ENCODE measurements at regions not wholly inside any gene's neighbourhood (a gene's known extent, or its start where the extent isn't known, plus 50 kb on each side); places are given as distances from the start of the nearest gene placed in this dataset.

DNA sequence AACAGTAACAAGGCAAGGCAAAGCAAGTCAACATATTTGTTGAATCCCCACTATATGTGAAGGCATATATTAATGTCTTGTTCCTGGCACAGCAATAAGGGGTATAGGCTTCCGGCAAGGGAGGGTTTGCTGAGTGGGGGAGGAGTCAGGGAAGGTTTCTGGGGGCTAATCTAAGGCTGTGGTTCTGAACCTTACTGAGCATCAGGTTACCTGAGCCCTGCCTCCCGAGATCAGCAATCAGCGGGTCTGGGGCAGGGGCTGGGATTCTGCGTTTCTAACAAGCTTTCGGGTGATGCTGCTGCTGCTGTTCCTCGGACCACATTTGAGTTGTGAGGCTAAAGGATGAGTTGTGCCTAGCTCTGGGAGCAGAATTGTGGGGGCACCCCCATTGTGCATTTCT lies 401.7 kb upstream of the SPRED2 start:
- Histone ChIP-seq H3K4ac (ENCODE audit: low read depth, low read length) (no peak overlapping the region), H2AFZ (replicated peaks; ENCODE audit: low read length, poor library complexity) (no peak overlapping the region), H2AK5ac (ENCODE audit: low read depth, low read length) (no peak overlapping the region), H3K14ac (replicated peaks; ENCODE audit: low read depth, low read length) (no peak overlapping the region), H4K91ac (ENCODE audit: insufficient read depth, low read depth, low read length) (no peak overlapping the region), H2BK15ac (ENCODE audit: low read depth, low read length) (no peak overlapping the region), H4K20me1 (ENCODE audit: insufficient read depth, low read length) (no peaks in the 10 kb centered on the region), H3K9me3 (ENCODE audit: control insufficient read depth, insufficient read depth, low read length) (no peaks in the 10 kb centered on the region), H3K56ac (ENCODE audit: extremely low read depth, insufficient read depth, low read length) (no peak overlapping the region), H4K5ac (ENCODE audit: low read depth, low read length) (no peak overlapping the region), H2BK5ac (ENCODE audit: low read depth, low read length, poor library complexity, severe bottlenecking) (no peak overlapping the region), H3K4me1 (ENCODE audit: control insufficient read depth, insufficient read depth, low read length) (no peaks in the 10 kb centered on the region), H3K27ac (ENCODE audit: insufficient read depth, low read length) (no peak overlapping the region), H3K23ac (ENCODE audit: low read depth, low read length) (no peak overlapping the region), H2BK120ac (ENCODE audit: low read depth, low read length) (no peak overlapping the region), H2AK9ac (replicated peaks; ENCODE audit: low read depth, low read length, poor library complexity) (no peak overlapping the region), H3K4me3 (ENCODE audit: insufficient read depth, low read depth, low read length) (no peak overlapping the region), H3K4me2 (ENCODE audit: low read depth, low read length) (no peak overlapping the region), H3K36me3 (ENCODE audit: control insufficient read depth, insufficient read depth, low read length) (no peaks in the 10 kb centered on the region), H3K79me1 (ENCODE audit: low read depth in 1 of 2, low read length in 2 of 2) (no peaks in the 10 kb centered on the region), H3K18ac (ENCODE audit: low read depth, low read length) (no peak overlapping the region), H3K9me1 (ENCODE audit: insufficient read depth, low read length) (no peaks in the 10 kb centered on the region), H3K9ac (ENCODE audit: low read depth, low read length) (no peak overlapping the region), H4K8ac (ENCODE audit: low read depth in 2 of 2, low read length in 2 of 2) (no peak overlapping the region), H3K27me3 (ENCODE audit: control insufficient read depth, insufficient read depth, low read length) (peaks cover 2% of the 10 kb centered on the region; the same call in 1 of the 2 replicates), H2BK20ac (ENCODE audit: low read depth, low read length) (no peak overlapping the region)
- BruUV-seq (replicated peaks), result no TSS peak
- DNase-seq (no peak), ATAC-seq (ENCODE audit: low read depth) (no peak)
- CTCF ChIA-PET, result no interaction called here
- TF ChIP-seq FOS (IDR thresholded peaks at IDR 0.05; ENCODE audit: low read depth, low read length), result no peak
- no peak for TF ChIP-seq CEBPB (IDR thresholded peaks at IDR 0.05; ENCODE audit: low read depth, low read length)
- TF ChIP-seq MAZ (IDR thresholded peaks at IDR 0.05; ENCODE audit: borderline replicate concordance, low read depth, low read length), result no peak
- TF ChIP-seq MXI1 (IDR thresholded peaks at IDR 0.05; ENCODE audit: borderline replicate concordance, low read depth, low read length), result no peak
- TF ChIP-seq SMC3 (IDR thresholded peaks at IDR 0.05; ENCODE audit: low read depth, low read length), result no peak
- no peak for TF ChIP-seq ELK1 (IDR thresholded peaks at IDR 0.05; ENCODE audit: borderline replicate concordance, low read depth, low read length)
- TF ChIP-seq CTCF (conservative IDR thresholded peaks at IDR 0.05; ENCODE audit: low read depth, low read length), result no peak
- no peak for TF ChIP-seq CHD1 (IDR thresholded peaks at IDR 0.05; ENCODE audit: low read depth, low read length)
- TF ChIP-seq NFE2L2 (IDR thresholded peaks at IDR 0.05; ENCODE audit: low read depth, low read length), result no peak
- no peak for TF ChIP-seq POLR2A (IDR thresholded peaks at IDR 0.05; ENCODE audit: low read depth, low read length)
- TF ChIP-seq, protein P1, sequence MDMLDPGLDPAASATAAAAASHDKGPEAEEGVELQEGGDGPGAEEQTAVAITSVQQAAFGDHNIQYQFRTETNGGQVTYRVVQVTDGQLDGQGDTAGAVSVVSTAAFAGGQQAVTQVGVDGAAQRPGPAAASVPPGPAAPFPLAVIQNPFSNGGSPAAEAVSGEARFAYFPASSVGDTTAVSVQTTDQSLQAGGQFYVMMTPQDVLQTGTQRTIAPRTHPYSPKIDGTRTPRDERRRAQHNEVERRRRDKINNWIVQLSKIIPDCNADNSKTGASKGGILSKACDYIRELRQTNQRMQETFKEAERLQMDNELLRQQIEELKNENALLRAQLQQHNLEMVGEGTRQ (IDR thresholded peaks at IDR 0.05; ENCODE audit: low read depth, low read length), result no peak
- TF ChIP-seq RFX5 (IDR thresholded peaks at IDR 0.05; ENCODE audit: low read depth, low read length), result no peak
- no peak for TF ChIP-seq RAD21 (IDR thresholded peaks at IDR 0.05; ENCODE audit: low read length)
- no peak for TF ChIP-seq MAFK (IDR thresholded peaks at IDR 0.05; ENCODE audit: low read depth, low read length)
- TF ChIP-seq BHLHE40 (IDR thresholded peaks at IDR 0.05; ENCODE audit: low read depth, low read length), result no peak
- TF ChIP-seq RCOR1 (IDR thresholded peaks at IDR 0.05; ENCODE audit: insufficient replicate concordance, low read length), result no peak
- WGBS, 2 experiments (ENCODE audit: extremely low coverage in 2 of 2, insufficient read length in 1 of 2), result no CpG with 5 or more reads among the region's 6 CpGs
- dilution Hi-C loops (cut with HindIII; ENCODE audit: low sequenced_read_pairs, unreplicated experiment), result no loop called here
- POLR2A ChIA-PET (ENCODE audit: unreplicated experiment), result no interaction called here
- intact Hi-C loops (cut with micrococcal nuclease), result no loop called here
- in situ Hi-C loops (cut with MboI; ENCODE audit: low sequenced_read_pairs), result no loop called here

Measured in IMR-90 (cell line).